HL-60 (cell line): ENCODE measurements at regions not wholly inside any gene's neighbourhood (a gene's known extent, or its start where the extent isn't known, plus 50 kb on each side); places are given as distances from the start of the nearest gene placed in this dataset.

Experiments used
- DNase-seq, 2 experiments: peaks; one replicate each; pipeline ENCODE4 v3.0.0-alpha.2; 2010 to 2020; ENCODE audit warnings: low read depth in 1 of 2, low spot score in 1 of 2
- H3K27ac ChIP-seq: fragments of 250-450 bp; sonication (Bioruptor Pico); replicated peaks from 2 replicates; pipeline ENCODE4 v1.5.1; 2020; ENCODE audit warnings: mild to moderate bottlenecking, moderate library complexity
- H3K27me3 ChIP-seq: fragments of 250-450 bp; sonication (Bioruptor Pico); 2 replicates; pipeline ENCODE4 v1.5.1; 2021; ENCODE audit warnings: mild to moderate bottlenecking, moderate library complexity; ENCODE audit not compliant: insufficient read depth, poor library complexity, severe bottlenecking
- H3K4me3 ChIP-seq: replicated peaks from 2 replicates; pipeline ENCODE4 v1.5.1; 2011; ENCODE audit warnings: mild to moderate bottlenecking, control low read depth, low read length; ENCODE audit not compliant: insufficient read depth
- CTCF ChIP-seq: IDR thresholded peaks from one replicate; pipeline ENCODE4 v1.5.1; 2011; ENCODE audit warnings: low read length, control low read depth, inconsistent platforms; ENCODE audit not compliant: insufficient read depth
- GABPA ChIP-seq: IDR thresholded peaks from 2 replicates; pipeline ENCODE4 v1.6.1; 2012; ENCODE audit warnings: low read depth
- POLR2AphosphoS5 ChIP-seq: IDR thresholded peaks from 2 replicates; pipeline ENCODE4 v1.6.1; 2012; ENCODE audit warnings: low read depth
- REST ChIP-seq: IDR thresholded peaks from 2 replicates; pipeline ENCODE4 v1.6.1; 2012; ENCODE audit warnings: low read depth; ENCODE audit not compliant: insufficient replicate concordance
- SPI1 ChIP-seq: IDR thresholded peaks from 2 replicates; pipeline ENCODE4 v1.6.1; 2012; ENCODE audit warnings: low read depth, mild to moderate bottlenecking, borderline replicate concordance

- TF ChIP-seq SPI1 (no peak), GABPA (no peak), POLR2AphosphoS5 (no peak), CTCF (no peak), REST (no peak)
- Histone ChIP-seq H3K27ac (no peak overlapping the region), H3K27me3 (no peaks in the 10 kb centered on the region), H3K4me3 (no peak overlapping the region)
- DNase-seq = no peak
These were observed 355.0 kb upstream of the ESRRG start for GRCh38 chr1:217078078-217078690.

- H3K27me3 ChIP-seq = no peaks in the 10 kb centered on the region
- no peak for DNase-seq
- no peak overlapping the region for H3K27ac ChIP-seq
- TF ChIP-seq SPI1 = no peak
- TF ChIP-seq GABPA = no peak
- TF ChIP-seq REST = no peak
- H3K4me3 ChIP-seq = no peak overlapping the region
These were observed 354.2 kb upstream of the ESRRG start for GRCh38 chr1:217077426-217077825.

- DNase-seq = no peak
- no peak for TF ChIP-seq GABPA
- no peak for TF ChIP-seq SPI1
- Histone ChIP-seq H3K27ac (no peak overlapping the region), H3K4me3 (no peak overlapping the region), H3K27me3 (no peaks in the 10 kb centered on the region)
These were observed 353.7 kb upstream of the ESRRG start for GRCh38 chr1:217076902-217077301.

GRCh38 chr1:217072926-217073325 lies 349.7 kb upstream of the ESRRG start:
- TF ChIP-seq POLR2AphosphoS5 (no peak), CTCF (no peak), GABPA (no peak), SPI1 (no peak), REST (no peak)
- Histone ChIP-seq H3K27ac (no peak overlapping the region), H3K27me3 (no peaks in the 10 kb centered on the region), H3K4me3 (no peak overlapping the region)
- no peak for DNase-seq
